ENCODE measurements at regions not wholly inside any gene's neighbourhood (a gene's known extent, or its start where the extent isn't known, plus 50 kb on each side); places are given as distances from the start of the nearest gene placed in this dataset.

GRCh38 chr10:61064356-61064755, 120.4 kb upstream of the RHOBTB1 start:
- peaks cover 0 to 1% of the 10 kb centered on the region in 2 donors for H3K4me1 ChIP-seq (ENCODE audit: control insufficient read depth in 1 of 2, insufficient read depth in 2 of 2, low read length in 2 of 2)
- 98 to 99% methylated on average over 4 of the region's 4 CpGs for WGBS, 2 donors
- no peak overlapping the region for H3K4me3 ChIP-seq (ENCODE audit: low read length in 2 of 2)
- H3K36me3 ChIP-seq (ENCODE audit: control insufficient read depth in 1 of 2, insufficient read depth in 2 of 2, low read length in 1 of 2): no peaks in the 10 kb centered on the region
- no peak for ATAC-seq (ENCODE audit: low FRiP score)
- peaks cover 1% of the 10 kb centered on the region for H3K9me3 ChIP-seq (ENCODE audit: control insufficient read depth, low read length)
- H3K27me3 ChIP-seq (ENCODE audit: control insufficient read depth in 1 of 2, insufficient read depth in 2 of 2, low read length in 1 of 2): no peaks in the 10 kb centered on the region
- intact Hi-C loops (cut with DNase I): no loop called here
- no peak overlapping the region for H3K27ac ChIP-seq (ENCODE audit: low read depth in 1 of 2, low read length in 2 of 2)
- DNase-seq: no peak

GRCh38 chr10:61063901-61064300, 119.9 kb upstream of the RHOBTB1 start:
- no peaks in the 10 kb centered on the region for H3K27me3 ChIP-seq (ENCODE audit: control insufficient read depth in 1 of 2, insufficient read depth in 2 of 2, low read length in 1 of 2)
- H3K9me3 ChIP-seq (ENCODE audit: control insufficient read depth, low read length): peaks cover 1% of the 10 kb centered on the region
- intact Hi-C loops (cut with DNase I): no loop called here
- DNase-seq (no peak), ATAC-seq (ENCODE audit: low FRiP score) (no peak)
- no peak overlapping the region for H3K4me3 ChIP-seq (ENCODE audit: low read length in 2 of 2)
- H3K36me3 ChIP-seq (ENCODE audit: control insufficient read depth in 1 of 2, insufficient read depth in 2 of 2, low read length in 1 of 2): no peaks in the 10 kb centered on the region
- peaks cover 0 to 1% of the 10 kb centered on the region in 2 donors for H3K4me1 ChIP-seq (ENCODE audit: control insufficient read depth in 1 of 2, insufficient read depth in 2 of 2, low read length in 2 of 2)
- H3K27ac ChIP-seq (ENCODE audit: low read depth in 1 of 2, low read length in 2 of 2): no peak overlapping the region
- 4 to 14% methylated on average over 1 of the region's 1 CpG for WGBS, 2 donors

GRCh38 chr10:61063034-61063433, 119.0 kb upstream of the RHOBTB1 start:
- 50 to 56% methylated on average over 3 of the region's 3 CpGs for WGBS, 2 donors
- Histone ChIP-seq H3K9me3 (ENCODE audit: control insufficient read depth, low read length) (peaks cover 1% of the 10 kb centered on the region), H3K4me3 (ENCODE audit: low read length in 2 of 2) (no peak overlapping the region), H3K4me1 (ENCODE audit: control insufficient read depth in 1 of 2, insufficient read depth in 2 of 2, low read length in 2 of 2) (peaks cover 0 to 1% of the 10 kb centered on the region in 2 donors), H3K27me3 (ENCODE audit: control insufficient read depth in 1 of 2, insufficient read depth in 2 of 2, low read length in 1 of 2) (no peaks in the 10 kb centered on the region), H3K36me3 (ENCODE audit: control insufficient read depth in 1 of 2, insufficient read depth in 2 of 2, low read length in 1 of 2) (no peaks in the 10 kb centered on the region), H3K27ac (ENCODE audit: low read depth in 1 of 2, low read length in 2 of 2) (no peak overlapping the region)
- intact Hi-C loops (cut with DNase I): no loop called here
- DNase-seq (no peak), ATAC-seq (ENCODE audit: low FRiP score) (peak; percentile 66)

GRCh38 chr10:61061923-61062504, 118.0 kb upstream of the RHOBTB1 start:
- Histone ChIP-seq H3K36me3 (ENCODE audit: control insufficient read depth in 1 of 2, insufficient read depth in 2 of 2, low read length in 1 of 2) (no peaks in the 10 kb centered on the region), H3K9me3 (ENCODE audit: control insufficient read depth, low read length) (no peaks in the 10 kb centered on the region), H3K4me1 (ENCODE audit: control insufficient read depth in 1 of 2, insufficient read depth in 2 of 2, low read length in 2 of 2) (peaks cover 0 to 1% of the 10 kb centered on the region in 2 donors), H3K4me3 (ENCODE audit: low read length in 2 of 2) (no peak overlapping the region), H3K27ac (ENCODE audit: low read depth in 1 of 2, low read length in 2 of 2) (no peak overlapping the region), H3K27me3 (ENCODE audit: control insufficient read depth in 1 of 2, insufficient read depth in 2 of 2, low read length in 1 of 2) (no peaks in the 10 kb centered on the region)
- ATAC-seq (ENCODE audit: low FRiP score) (no peak), DNase-seq (no peak)
- intact Hi-C loops (cut with DNase I): no loop called here
- 88 to 89% methylated on average over 6 of the region's 6 CpGs for WGBS, 2 donors

GRCh38 chr10:61059636-61060035, 115.7 kb upstream of the RHOBTB1 start:
- no peaks in the 10 kb centered on the region for H3K27me3 ChIP-seq (ENCODE audit: control insufficient read depth in 1 of 2, insufficient read depth in 2 of 2, low read length in 1 of 2)
- peaks cover 0 to 1% of the 10 kb centered on the region in 2 donors for H3K4me1 ChIP-seq (ENCODE audit: control insufficient read depth in 1 of 2, insufficient read depth in 2 of 2, low read length in 2 of 2)
- intact Hi-C loops (cut with DNase I): no loop called here
- 20 to 28% methylated on average over 5 of the region's 5 CpGs for WGBS, 2 donors
- H3K27ac ChIP-seq (ENCODE audit: low read depth in 1 of 2, low read length in 2 of 2): no peak overlapping the region
- no peak for ATAC-seq (ENCODE audit: low FRiP score)
- no peaks in the 10 kb centered on the region for H3K9me3 ChIP-seq (ENCODE audit: control insufficient read depth, low read length)
- no peak for DNase-seq
- no peaks in the 10 kb centered on the region for H3K36me3 ChIP-seq (ENCODE audit: control insufficient read depth in 1 of 2, insufficient read depth in 2 of 2, low read length in 1 of 2)
- no peak overlapping the region for H3K4me3 ChIP-seq (ENCODE audit: low read length in 2 of 2)

GRCh38 chr10:61052469-61053205, 108.7 kb upstream of the RHOBTB1 start:
- H3K27ac ChIP-seq (ENCODE audit: low read depth in 1 of 2, low read length in 2 of 2): no peak overlapping the region
- intact Hi-C loops (cut with DNase I): no loop called here
- no peaks in the 10 kb centered on the region for H3K27me3 ChIP-seq (ENCODE audit: control insufficient read depth in 1 of 2, insufficient read depth in 2 of 2, low read length in 1 of 2)
- 84 to 89% methylated on average over 2 of the region's 2 CpGs for WGBS, 2 donors
- no peak for ATAC-seq (ENCODE audit: low FRiP score)
- no peak for DNase-seq
- H3K4me3 ChIP-seq (ENCODE audit: low read length in 2 of 2): no peak overlapping the region
- no peaks in the 10 kb centered on the region for H3K9me3 ChIP-seq (ENCODE audit: control insufficient read depth, low read length)
- no peaks in the 10 kb centered on the region for H3K4me1 ChIP-seq (ENCODE audit: control insufficient read depth in 1 of 2, insufficient read depth in 2 of 2, low read length in 2 of 2)
- no peaks in the 10 kb centered on the region for H3K36me3 ChIP-seq (ENCODE audit: control insufficient read depth in 1 of 2, insufficient read depth in 2 of 2, low read length in 1 of 2)

- H3K36me3 ChIP-seq (ENCODE audit: control insufficient read depth in 1 of 2, insufficient read depth in 2 of 2, low read length in 1 of 2): no peaks in the 10 kb centered on the region
- DNase-seq: no peak
- intact Hi-C loops (cut with DNase I): no loop called here
- no peaks in the 10 kb centered on the region for H3K4me1 ChIP-seq (ENCODE audit: control insufficient read depth in 1 of 2, insufficient read depth in 2 of 2, low read length in 2 of 2)
- H3K4me3 ChIP-seq (ENCODE audit: low read length in 2 of 2): no peak overlapping the region
- H3K27me3 ChIP-seq (ENCODE audit: control insufficient read depth in 1 of 2, insufficient read depth in 2 of 2, low read length in 1 of 2): no peaks in the 10 kb centered on the region
- H3K9me3 ChIP-seq (ENCODE audit: control insufficient read depth, low read length): no peaks in the 10 kb centered on the region
- 84 to 95% methylated on average over 5 of the region's 5 CpGs for WGBS, 2 donors
- no peak for ATAC-seq (ENCODE audit: low FRiP score)
- no peak overlapping the region for H3K27ac ChIP-seq (ENCODE audit: low read depth in 1 of 2, low read length in 2 of 2)
Measured at GRCh38 chr10:61051344-61051743, 107.4 kb upstream of the RHOBTB1 start.

- H3K27me3 ChIP-seq (ENCODE audit: control insufficient read depth in 1 of 2, insufficient read depth in 2 of 2, low read length in 1 of 2): no peaks in the 10 kb centered on the region
- intact Hi-C loops (cut with DNase I): no loop called here
- no peaks in the 10 kb centered on the region for H3K36me3 ChIP-seq (ENCODE audit: control insufficient read depth in 1 of 2, insufficient read depth in 2 of 2, low read length in 1 of 2)
- DNase-seq (no peak), ATAC-seq (ENCODE audit: low FRiP score) (no peak)
- H3K27ac ChIP-seq (ENCODE audit: low read depth in 1 of 2, low read length in 2 of 2): no peak overlapping the region
- no peaks in the 10 kb centered on the region for H3K4me1 ChIP-seq (ENCODE audit: control insufficient read depth in 1 of 2, insufficient read depth in 2 of 2, low read length in 2 of 2)
- H3K4me3 ChIP-seq (ENCODE audit: low read length in 2 of 2): no peak overlapping the region
- H3K9me3 ChIP-seq (ENCODE audit: control insufficient read depth, low read length): no peaks in the 10 kb centered on the region
- 93 to 94% methylated on average over 5 of the region's 5 CpGs for WGBS, 2 donors
Measured at GRCh38 chr10:61050120-61050745, 106.2 kb upstream of the RHOBTB1 start.

- H3K4me1 ChIP-seq (ENCODE audit: control insufficient read depth in 1 of 2, insufficient read depth in 2 of 2, low read length in 2 of 2): no peaks in the 10 kb centered on the region
- no peak overlapping the region for H3K4me3 ChIP-seq (ENCODE audit: low read length in 2 of 2)
- no peaks in the 10 kb centered on the region for H3K9me3 ChIP-seq (ENCODE audit: control insufficient read depth, low read length)
- DNase-seq (no peak), ATAC-seq (ENCODE audit: low FRiP score) (no peak)
- WGBS, 2 donors: 42 to 48% methylated on average over 2 of the region's 2 CpGs
- H3K27me3 ChIP-seq (ENCODE audit: control insufficient read depth in 1 of 2, insufficient read depth in 2 of 2, low read length in 1 of 2): no peaks in the 10 kb centered on the region
- intact Hi-C loops (cut with DNase I): no loop called here
- no peak overlapping the region for H3K27ac ChIP-seq (ENCODE audit: low read depth in 1 of 2, low read length in 2 of 2)
- no peaks in the 10 kb centered on the region for H3K36me3 ChIP-seq (ENCODE audit: control insufficient read depth in 1 of 2, insufficient read depth in 2 of 2, low read length in 1 of 2)
Measured at GRCh38 chr10:61049386-61049785, 105.4 kb upstream of the RHOBTB1 start.
